Chondrocyte (in vitro differentiated cells): ENCODE measurements at regions not wholly inside any gene's neighbourhood (a gene's known extent, or its start where the extent isn't known, plus 50 kb on each side); places are given as distances from the start of the nearest gene placed in this dataset.

ENCODE experiments used
- DNase-seq: peaks from one replicate; pipeline ENCODE4 v3.0.0; 2021; ENCODE audit warnings: mixed read lengths, low spot score
- H3K27ac Mint-ChIP-seq: one replicate; pipeline ENCODE4 v1.8.0; 2021; ENCODE audit warnings: mild to moderate bottlenecking, moderate library complexity, mixed read lengths; ENCODE audit not compliant: unreplicated experiment
- H3K27me3 Mint-ChIP-seq: 2 replicates; pipeline ENCODE4 v1.8.0; 2021; ENCODE audit warnings: low read depth, mixed read lengths
- H3K36me3 Mint-ChIP-seq: 2 replicates; pipeline ENCODE4 v1.8.0; 2021; ENCODE audit warnings: low read depth, mixed read lengths
- H3K4me1 Mint-ChIP-seq: 2 replicates; pipeline ENCODE4 v1.8.0; 2021; ENCODE audit warnings: low read depth, mild to moderate bottlenecking, mixed read lengths
- H3K4me3 Mint-ChIP-seq: one replicate; pipeline ENCODE4 v1.8.0; 2021; ENCODE audit warnings: mild to moderate bottlenecking, moderate library complexity, mixed read lengths; ENCODE audit not compliant: unreplicated experiment
- H3K9me3 Mint-ChIP-seq: 2 replicates; pipeline ENCODE4 v1.8.0; 2021; ENCODE audit warnings: low read depth, mixed read lengths
- TF ChIP-seq, protein P1 (sequence below): fragments of 200-600 bp; sonication (generic); IDR thresholded peaks from 2 replicates; pipeline ENCODE4 v1.5.0; 2021; ENCODE audit warnings: antibody characterized with exemption, mild to moderate bottlenecking, moderate library complexity

DNA sequence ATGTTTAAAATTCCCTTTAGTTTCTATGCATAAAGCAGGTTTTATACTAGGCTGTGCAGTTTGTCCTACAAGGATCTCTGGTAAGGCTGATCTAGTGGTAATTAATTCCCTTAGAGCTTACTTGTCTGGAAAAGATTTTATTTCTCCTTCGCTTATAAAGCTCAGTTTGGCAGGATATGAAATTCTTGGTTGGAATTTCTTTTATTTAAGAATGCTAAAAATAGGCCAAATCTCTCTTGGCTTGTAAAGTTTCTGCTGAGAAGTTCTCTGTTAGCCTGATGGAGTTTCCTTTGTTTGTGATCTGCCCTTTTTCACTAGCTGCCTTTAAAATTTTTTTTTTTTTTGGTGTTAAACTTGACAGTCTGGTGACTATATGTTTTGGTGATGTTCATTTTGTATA is 237.1 kb upstream of the TLE4 start:
- Mint-ChIP-seq H3K9me3 (peaks cover 20% of the 10 kb centered on the region), H3K4me1 (peaks cover 7% of the 10 kb centered on the region), H3K4me3 (no peak overlapping the region), H3K36me3 (peaks cover 2% of the 10 kb centered on the region), H3K27me3 (no peaks in the 10 kb centered on the region), H3K27ac (no peak overlapping the region)
- TF ChIP-seq, protein P1, sequence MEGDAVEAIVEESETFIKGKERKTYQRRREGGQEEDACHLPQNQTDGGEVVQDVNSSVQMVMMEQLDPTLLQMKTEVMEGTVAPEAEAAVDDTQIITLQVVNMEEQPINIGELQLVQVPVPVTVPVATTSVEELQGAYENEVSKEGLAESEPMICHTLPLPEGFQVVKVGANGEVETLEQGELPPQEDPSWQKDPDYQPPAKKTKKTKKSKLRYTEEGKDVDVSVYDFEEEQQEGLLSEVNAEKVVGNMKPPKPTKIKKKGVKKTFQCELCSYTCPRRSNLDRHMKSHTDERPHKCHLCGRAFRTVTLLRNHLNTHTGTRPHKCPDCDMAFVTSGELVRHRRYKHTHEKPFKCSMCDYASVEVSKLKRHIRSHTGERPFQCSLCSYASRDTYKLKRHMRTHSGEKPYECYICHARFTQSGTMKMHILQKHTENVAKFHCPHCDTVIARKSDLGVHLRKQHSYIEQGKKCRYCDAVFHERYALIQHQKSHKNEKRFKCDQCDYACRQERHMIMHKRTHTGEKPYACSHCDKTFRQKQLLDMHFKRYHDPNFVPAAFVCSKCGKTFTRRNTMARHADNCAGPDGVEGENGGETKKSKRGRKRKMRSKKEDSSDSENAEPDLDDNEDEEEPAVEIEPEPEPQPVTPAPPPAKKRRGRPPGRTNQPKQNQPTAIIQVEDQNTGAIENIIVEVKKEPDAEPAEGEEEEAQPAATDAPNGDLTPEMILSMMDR = no peak
- DNase-seq = no peak

DNA sequence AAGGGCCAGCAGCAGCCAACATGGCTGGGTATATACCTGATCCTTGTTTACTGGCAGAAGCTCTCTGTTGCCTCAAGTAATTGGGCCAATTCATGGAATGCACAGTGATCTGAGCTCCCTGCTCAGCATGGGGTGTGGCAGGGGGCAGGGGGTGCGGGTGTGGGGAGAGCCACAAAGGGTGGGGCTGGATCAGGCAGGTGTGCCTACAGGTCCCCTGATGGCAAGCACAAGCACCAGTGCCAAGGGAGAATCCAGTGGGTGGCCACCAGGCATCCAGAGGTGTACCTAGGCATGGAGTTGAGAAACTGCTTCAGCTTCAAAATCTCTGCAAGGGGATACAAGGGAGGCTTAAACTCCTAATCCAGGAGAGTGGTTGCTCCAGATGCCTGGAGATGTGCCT is 235.8 kb upstream of the TLE4 start:
- no peaks in the 10 kb centered on the region for H3K27me3 Mint-ChIP-seq
- TF ChIP-seq, protein P1 = no peak
- H3K27ac Mint-ChIP-seq = no peak overlapping the region

DNA sequence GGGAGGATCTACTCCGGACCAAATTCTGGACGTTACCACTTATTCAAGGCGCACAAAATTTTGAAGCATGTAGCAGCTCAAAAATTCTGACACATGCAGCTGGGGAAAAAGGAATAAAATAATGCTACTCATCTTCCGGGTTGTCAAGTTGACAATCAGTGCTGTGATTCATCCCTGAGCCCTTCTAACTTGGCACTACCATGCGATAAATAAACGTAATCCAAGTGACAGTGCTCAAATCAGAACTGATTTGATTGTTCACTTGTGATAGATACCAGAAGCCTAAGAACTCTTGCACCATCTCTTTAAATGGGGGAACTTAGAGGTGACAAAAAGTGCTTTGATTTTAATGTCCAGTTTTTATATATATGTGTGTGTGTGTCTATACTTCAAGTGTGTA is 230.2 kb upstream of the TLE4 start:
- Mint-ChIP-seq H3K27ac (no peak overlapping the region), H3K9me3 (peaks cover 10% of the 10 kb centered on the region), H3K27me3 (no peaks in the 10 kb centered on the region), H3K4me3 (no peak overlapping the region), H3K36me3 (no peaks in the 10 kb centered on the region), H3K4me1 (no peaks in the 10 kb centered on the region)
- TF ChIP-seq, protein P1 = no peak
- DNase-seq = no peak

More for the DNA sequence above, 235.8 kb upstream of the TLE4 start:
- no peak overlapping the region for H3K4me3 Mint-ChIP-seq
- H3K4me1 Mint-ChIP-seq = peaks cover 3% of the 10 kb centered on the region
- no peak for DNase-seq
- H3K9me3 Mint-ChIP-seq = peaks cover 20% of the 10 kb centered on the region
- peaks cover 2% of the 10 kb centered on the region for H3K36me3 Mint-ChIP-seq

DNA sequence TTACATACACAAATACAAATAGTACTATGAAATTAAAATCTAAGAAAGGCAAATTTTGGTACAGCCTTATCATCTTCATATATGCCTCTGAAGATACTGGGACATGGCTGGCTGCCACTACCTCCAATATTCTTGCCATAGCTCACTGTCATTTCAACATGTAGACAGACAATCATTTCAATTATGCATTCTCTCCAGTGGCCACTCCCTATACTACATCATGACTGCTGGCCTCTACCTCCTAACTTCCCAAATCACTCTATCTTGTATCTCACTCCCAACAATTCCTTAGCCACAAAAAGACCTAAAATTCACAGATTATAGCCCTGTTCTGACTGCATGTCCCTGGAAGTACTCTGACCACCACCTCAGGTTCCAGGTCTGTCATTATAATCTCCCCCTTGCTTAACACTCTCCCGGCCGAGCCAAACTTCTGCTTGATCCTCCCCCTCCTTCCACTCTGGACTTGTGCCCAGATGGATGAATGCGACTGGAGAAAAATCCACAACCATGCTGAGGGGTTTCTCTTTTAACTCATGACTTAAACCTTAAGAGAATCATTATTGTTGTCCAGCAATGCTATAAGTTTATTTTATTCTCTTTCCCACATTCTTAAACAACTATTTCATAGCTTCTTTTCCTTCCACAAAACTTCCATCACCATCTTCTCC is 225.3 kb upstream of the TLE4 start:
- DNase-seq = no peak
- no peaks in the 10 kb centered on the region for H3K9me3 Mint-ChIP-seq
- H3K36me3 Mint-ChIP-seq = no peaks in the 10 kb centered on the region
- H3K27me3 Mint-ChIP-seq = no peaks in the 10 kb centered on the region
- TF ChIP-seq, protein P1 = no peak
- H3K4me1 Mint-ChIP-seq = peaks cover 3% of the 10 kb centered on the region
- no peak overlapping the region for H3K4me3 Mint-ChIP-seq
- H3K27ac Mint-ChIP-seq = no peak overlapping the region

DNA sequence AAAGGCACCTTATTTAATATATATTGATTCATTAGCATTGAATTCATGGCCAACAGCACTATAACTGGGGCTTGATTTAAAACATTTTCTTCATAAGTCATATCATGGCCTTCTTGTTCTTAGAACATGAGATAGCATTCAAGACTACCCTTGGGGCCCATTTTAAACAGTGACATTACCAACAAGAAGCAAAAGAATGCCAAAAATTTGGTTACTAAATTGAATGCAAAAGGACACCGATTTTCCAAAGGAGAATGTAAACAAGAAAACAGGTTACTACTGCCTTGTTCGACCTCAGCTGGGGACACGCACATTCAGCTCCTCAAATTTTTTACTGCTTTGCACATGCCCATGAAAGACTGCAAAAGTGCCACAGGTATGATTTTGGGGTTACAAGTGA is 219.4 kb upstream of the TLE4 start:
- Mint-ChIP-seq H3K27ac (no peak overlapping the region), H3K9me3 (peaks cover 2% of the 10 kb centered on the region), H3K4me3 (no peak overlapping the region), H3K4me1 (peaks cover 13% of the 10 kb centered on the region), H3K27me3 (no peaks in the 10 kb centered on the region), H3K36me3 (no peaks in the 10 kb centered on the region)
- TF ChIP-seq, protein P1 = no peak
- no peak for DNase-seq
